ENCODE measurements at regions not wholly inside any gene's neighbourhood (a gene's known extent, or its start where the extent isn't known, plus 50 kb on each side); places are given as distances from the start of the nearest gene placed in this dataset.

GRCh38 chr20:57793421-57793820, 83.6 kb upstream of the PMEPA1 start:
- ATAC-seq (ENCODE audit: low read depth) (no peak), DNase-seq (no peak)
- Histone ChIP-seq H3K14ac (replicated peaks; ENCODE audit: low read depth, low read length) (no peak overlapping the region), H3K36me3 (ENCODE audit: control insufficient read depth, insufficient read depth, low read length) (no peaks in the 10 kb centered on the region), H3K9ac (ENCODE audit: low read depth, low read length) (no peak overlapping the region), H2AFZ (replicated peaks; ENCODE audit: low read length, poor library complexity) (no peak overlapping the region), H3K4me1 (ENCODE audit: control insufficient read depth, insufficient read depth, low read length) (no peaks in the 10 kb centered on the region), H3K4me3 (ENCODE audit: insufficient read depth, low read depth, low read length) (no peak overlapping the region), H2AK9ac (replicated peaks; ENCODE audit: low read depth, low read length, poor library complexity) (no peak overlapping the region), H3K23ac (ENCODE audit: low read depth, low read length) (no peak overlapping the region), H3K4ac (ENCODE audit: low read depth, low read length) (no peak overlapping the region), H2AK5ac (ENCODE audit: low read depth, low read length) (no peak overlapping the region), H4K20me1 (ENCODE audit: insufficient read depth, low read length) (no peaks in the 10 kb centered on the region), H3K9me3 (ENCODE audit: control insufficient read depth, insufficient read depth, low read length) (no peaks in the 10 kb centered on the region), H4K5ac (ENCODE audit: low read depth, low read length) (no peak overlapping the region), H3K4me2 (ENCODE audit: low read depth, low read length) (no peak overlapping the region), H4K91ac (ENCODE audit: insufficient read depth, low read depth, low read length) (no peak overlapping the region), H2BK20ac (ENCODE audit: low read depth, low read length) (no peak overlapping the region), H3K27ac (ENCODE audit: insufficient read depth, low read length) (no peak overlapping the region), H3K56ac (ENCODE audit: extremely low read depth, insufficient read depth, low read length) (no peak overlapping the region), H3K9me1 (ENCODE audit: insufficient read depth, low read length) (peaks cover 2% of the 10 kb centered on the region; the same call in 1 of the 2 replicates), H3K79me1 (ENCODE audit: low read depth in 1 of 2, low read length in 2 of 2) (no peaks in the 10 kb centered on the region), H3K27me3 (ENCODE audit: control insufficient read depth, insufficient read depth, low read length) (peaks cover 3% of the 10 kb centered on the region; the same call in 1 of the 2 replicates), H3K18ac (ENCODE audit: low read depth, low read length) (no peak overlapping the region), H4K8ac (ENCODE audit: low read depth in 2 of 2, low read length in 2 of 2) (no peak overlapping the region), H2BK15ac (ENCODE audit: low read depth, low read length) (no peak overlapping the region), H2BK5ac (ENCODE audit: low read depth, low read length, poor library complexity, severe bottlenecking) (no peak overlapping the region), H2BK120ac (ENCODE audit: low read depth, low read length) (no peak overlapping the region)
- ChIA-PET CTCF (no interaction called here), POLR2A (ENCODE audit: unreplicated experiment) (no interaction called here)
- dilution Hi-C loops (cut with HindIII; ENCODE audit: low sequenced_read_pairs, unreplicated experiment), result no loop called here
- in situ Hi-C loops (cut with MboI; ENCODE audit: low sequenced_read_pairs), result no loop called here
- no TSS peak for BruUV-seq (replicated peaks)
- WGBS, 2 experiments (ENCODE audit: extremely low coverage in 2 of 2, insufficient read length in 1 of 2), result 83% methylated on average over 6 of the region's 9 CpGs; no CpG with 5 or more reads in 1 of the 2 experiments
- TF ChIP-seq RFX5 (IDR thresholded peaks at IDR 0.05; ENCODE audit: low read depth, low read length) (no peak), CTCF (conservative IDR thresholded peaks at IDR 0.05; ENCODE audit: low read depth, low read length) (no peak), MAFK (IDR thresholded peaks at IDR 0.05; ENCODE audit: low read depth, low read length) (no peak)
- intact Hi-C loops (cut with micrococcal nuclease), result no loop called here

Data from IMR-90 (cell line).